H1 (cell line): ENCODE measurements at regions not wholly inside any gene's neighbourhood (a gene's known extent, or its start where the extent isn't known, plus 50 kb on each side); places are given as distances from the start of the nearest gene placed in this dataset.

ENCODE experiments used
- JUND ChIP-seq: IDR thresholded peaks from 2 replicates; pipeline ENCODE4 v1.6.1; 2011; ENCODE audit warnings: mild to moderate bottlenecking, improper control_type of control experiment, low read length
- KDM5A ChIP-seq: fragments of 200-600 bp; IDR thresholded peaks from 2 replicates; pipeline ENCODE4 v1.7.1; 2012; ENCODE audit warnings: mild to moderate bottlenecking, low read length, inconsistent platforms, mixed read lengths
- POLR2AphosphoS5 ChIP-seq: IDR thresholded peaks from 2 replicates; pipeline ENCODE4 v1.6.1; 2011; ENCODE audit warnings: low read depth, low read length

- TF ChIP-seq JUND (no peak), POLR2AphosphoS5 (no peak), KDM5A (no peak)
Observed at GRCh38 chr7:118094044-118094443, 89.9 kb upstream of the LSM8 start (continued).
